Neural cell (in vitro differentiated cells): ENCODE measurements at regions not wholly inside any gene's neighbourhood (a gene's known extent, or its start where the extent isn't known, plus 50 kb on each side); places are given as distances from the start of the nearest gene placed in this dataset.

Experiments
- H2AFZ ChIP-seq: fragments of 200-600, 300-800 bp; sonication (generic), shearing (Covaris generic); 2 replicates; pipeline ENCODE4 v1.6.0; 2014; ENCODE audit warnings: low read depth, mild to moderate bottlenecking, antibody characterized with exemption, low read length, moderate library complexity
- H3F3A ChIP-seq: fragments of 200-600 bp; shearing (Covaris generic); 2 replicates; pipeline ENCODE4 v1.6.1; 2016; ENCODE audit warnings: mild to moderate bottlenecking, moderate library complexity, mixed read lengths, antibody characterized with exemption, low read length; ENCODE audit not compliant: insufficient read depth, poor library complexity, severe bottlenecking
- H3K27ac ChIP-seq: fragments of 200-600, 300-800 bp; sonication (generic), shearing (Covaris generic); 2 replicates; pipeline ENCODE4 v1.5.1; 2014; ENCODE audit warnings: mild to moderate bottlenecking, low read length, moderate library complexity
- H3K27me3 ChIP-seq: fragments of 300-800, 200-600 bp; sonication (generic), shearing (Covaris generic); 2 replicates; pipeline ENCODE4 v1.6.0; 2014; ENCODE audit warnings: mild to moderate bottlenecking, low read depth, low read length, moderate library complexity; ENCODE audit not compliant: insufficient read depth
- H3K36me3 ChIP-seq: fragments of 300-800, 200-600 bp; sonication (generic), shearing (Covaris generic); 2 replicates; pipeline ENCODE4 v1.5.1; 2014; ENCODE audit warnings: mild to moderate bottlenecking, antibody characterized with exemption, low read length, moderate library complexity; ENCODE audit not compliant: insufficient read depth
- H3K4me2 ChIP-seq: fragments of 300-800, 200-600 bp; sonication (generic), shearing (Covaris generic); 2 replicates; pipeline ENCODE4 v1.6.0; 2014; ENCODE audit warnings: mild to moderate bottlenecking, low read length
- H3K4me3 ChIP-seq: fragments of 300-800, 200-600 bp; sonication (generic), shearing (Covaris generic); 2 replicates; pipeline ENCODE4 v1.5.1; 2014; ENCODE audit warnings: mild to moderate bottlenecking, low read length, moderate library complexity
- H3K79me2 ChIP-seq: fragments of 200-600 bp; shearing (Covaris generic); replicated peaks from 2 replicates; pipeline ENCODE4 v1.6.0; 2014; ENCODE audit warnings: mild to moderate bottlenecking, low read length, moderate library complexity; ENCODE audit not compliant: insufficient read depth
- H3K9ac ChIP-seq: fragments of 300-800, 200-600 bp; sonication (generic), shearing (Covaris generic); 2 replicates; pipeline ENCODE4 v1.6.1; 2016; ENCODE audit warnings: mild to moderate bottlenecking, low read length, mixed read lengths
- H3K9me2 ChIP-seq: fragments of 200-600 bp; shearing (Covaris generic); 2 replicates; pipeline ENCODE4 v1.6.1; 2016; ENCODE audit warnings: mild to moderate bottlenecking, low read length, mixed read lengths; ENCODE audit not compliant: insufficient read depth
- H3K9me3 ChIP-seq: fragments of 200-600, 300-800 bp; sonication (generic), shearing (Covaris generic); 2 replicates; pipeline ENCODE4 v1.6.1; 2016; ENCODE audit warnings: mild to moderate bottlenecking, mixed run types, low read length, moderate library complexity, mixed read lengths
- H4K20me1 ChIP-seq: fragments of 200-600 bp; shearing (Covaris generic); 2 replicates; pipeline ENCODE4 v1.6.1; 2016; ENCODE audit warnings: mild to moderate bottlenecking, mixed run types; ENCODE audit not compliant: insufficient read depth
- EP300 ChIP-seq: fragments of 450-650 bp; conservative IDR thresholded peaks from 2 replicates; pipeline ENCODE4 v1.6.1; 2014; ENCODE audit warnings: antibody characterized with exemption, mild to moderate bottlenecking, moderate library complexity; ENCODE audit not compliant: poor library complexity, severe bottlenecking
- MXI1 ChIP-seq: fragments of 450-650 bp; conservative IDR thresholded peaks from 2 replicates; pipeline ENCODE4 v1.6.1; 2014; ENCODE audit warnings: antibody characterized with exemption, mild to moderate bottlenecking; ENCODE audit not compliant: poor library complexity, severe bottlenecking
- RAD21 ChIP-seq: fragments of 450-650 bp; conservative IDR thresholded peaks from 2 replicates; pipeline ENCODE4 v1.6.1; 2014; ENCODE audit warnings: antibody characterized with exemption, mild to moderate bottlenecking, moderate library complexity
- SMC3 ChIP-seq: fragments of 450-650 bp; conservative IDR thresholded peaks from 2 replicates; pipeline ENCODE4 v1.6.1; 2014; ENCODE audit warnings: antibody characterized with exemption, mild to moderate bottlenecking, moderate library complexity; ENCODE audit not compliant: poor library complexity
- TAF1 ChIP-seq: IDR thresholded peaks from 2 replicates; pipeline ENCODE4 v1.6.1; 2012; ENCODE audit warnings: low read depth
- TF ChIP-seq, protein P1 (sequence below): IDR thresholded peaks from 2 replicates; pipeline ENCODE4 v1.6.1; 2012; ENCODE audit warnings: borderline replicate concordance
- TF ChIP-seq, protein P2 (sequence below): fragments of 450-650 bp; IDR thresholded peaks from 2 replicates; pipeline ENCODE4 v1.5.1; 2014; ENCODE audit warnings: antibody characterized with exemption, mild to moderate bottlenecking, moderate library complexity; ENCODE audit not compliant: poor library complexity, severe bottlenecking

DNA sequence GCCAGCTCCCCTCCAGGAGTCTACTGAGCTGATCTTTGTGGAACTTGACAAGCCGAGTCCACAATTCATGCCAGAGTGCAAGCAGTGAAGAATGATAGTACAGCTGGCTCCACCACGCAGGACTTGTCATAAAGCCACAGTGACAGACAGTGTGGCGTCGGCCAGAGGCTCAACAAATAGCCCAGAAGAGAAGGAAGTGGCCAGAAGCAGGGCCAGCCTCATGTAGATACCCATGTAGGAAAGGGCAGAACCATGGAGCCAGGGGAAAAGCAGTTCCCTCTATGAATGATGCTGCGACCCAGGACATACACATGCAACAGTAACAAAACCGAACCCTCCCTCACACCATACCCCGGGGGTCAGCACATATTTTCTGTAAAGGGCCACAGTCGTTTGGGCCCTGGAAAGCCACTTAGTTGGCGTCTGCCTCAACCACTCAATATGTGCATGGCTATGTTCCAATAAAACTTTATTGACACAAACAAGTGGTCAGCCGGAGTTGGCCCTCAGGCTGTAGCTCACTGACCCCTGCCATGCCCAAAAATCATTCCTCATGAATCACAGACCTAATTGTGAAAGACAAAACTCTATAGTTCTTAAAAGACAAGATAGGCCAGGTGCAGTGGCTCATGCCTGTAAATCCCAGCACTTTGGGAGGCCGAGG lies 161.4 kb downstream of the BRD1 start (continued):
- TF ChIP-seq, protein P1, sequence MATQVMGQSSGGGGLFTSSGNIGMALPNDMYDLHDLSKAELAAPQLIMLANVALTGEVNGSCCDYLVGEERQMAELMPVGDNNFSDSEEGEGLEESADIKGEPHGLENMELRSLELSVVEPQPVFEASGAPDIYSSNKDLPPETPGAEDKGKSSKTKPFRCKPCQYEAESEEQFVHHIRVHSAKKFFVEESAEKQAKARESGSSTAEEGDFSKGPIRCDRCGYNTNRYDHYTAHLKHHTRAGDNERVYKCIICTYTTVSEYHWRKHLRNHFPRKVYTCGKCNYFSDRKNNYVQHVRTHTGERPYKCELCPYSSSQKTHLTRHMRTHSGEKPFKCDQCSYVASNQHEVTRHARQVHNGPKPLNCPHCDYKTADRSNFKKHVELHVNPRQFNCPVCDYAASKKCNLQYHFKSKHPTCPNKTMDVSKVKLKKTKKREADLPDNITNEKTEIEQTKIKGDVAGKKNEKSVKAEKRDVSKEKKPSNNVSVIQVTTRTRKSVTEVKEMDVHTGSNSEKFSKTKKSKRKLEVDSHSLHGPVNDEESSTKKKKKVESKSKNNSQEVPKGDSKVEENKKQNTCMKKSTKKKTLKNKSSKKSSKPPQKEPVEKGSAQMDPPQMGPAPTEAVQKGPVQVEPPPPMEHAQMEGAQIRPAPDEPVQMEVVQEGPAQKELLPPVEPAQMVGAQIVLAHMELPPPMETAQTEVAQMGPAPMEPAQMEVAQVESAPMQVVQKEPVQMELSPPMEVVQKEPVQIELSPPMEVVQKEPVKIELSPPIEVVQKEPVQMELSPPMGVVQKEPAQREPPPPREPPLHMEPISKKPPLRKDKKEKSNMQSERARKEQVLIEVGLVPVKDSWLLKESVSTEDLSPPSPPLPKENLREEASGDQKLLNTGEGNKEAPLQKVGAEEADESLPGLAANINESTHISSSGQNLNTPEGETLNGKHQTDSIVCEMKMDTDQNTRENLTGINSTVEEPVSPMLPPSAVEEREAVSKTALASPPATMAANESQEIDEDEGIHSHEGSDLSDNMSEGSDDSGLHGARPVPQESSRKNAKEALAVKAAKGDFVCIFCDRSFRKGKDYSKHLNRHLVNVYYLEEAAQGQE: no peak
- no peak for TF ChIP-seq EP300
- no peak for TF ChIP-seq TAF1

DNA sequence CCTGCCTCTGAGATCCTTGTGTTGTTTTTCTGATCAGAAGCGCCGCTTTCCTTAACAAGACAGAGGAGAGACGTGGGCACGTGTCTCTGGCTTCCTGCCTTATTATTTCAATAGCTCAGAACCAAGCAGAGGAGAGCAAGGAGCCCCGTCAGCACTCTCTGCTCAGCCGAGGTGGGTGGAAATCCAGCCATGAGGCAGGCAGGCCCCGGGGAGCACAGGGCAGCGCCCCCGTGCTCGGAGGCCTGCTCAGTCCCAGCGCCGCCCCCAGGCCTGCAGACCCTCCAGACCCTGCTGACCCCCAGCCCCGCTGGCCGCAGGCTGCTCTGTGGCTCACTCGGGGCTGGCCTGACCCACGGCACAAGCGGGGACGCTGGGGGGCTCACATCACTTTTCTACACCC lies 162.8 kb downstream of the BRD1 start:
- Histone ChIP-seq H2AFZ (no peak overlapping the region), H3K9me3 (no peaks in the 10 kb centered on the region), H3K27ac (no peak overlapping the region), H4K20me1 (no peaks in the 10 kb centered on the region), H3K9ac (no peak overlapping the region), H3K9me2 (no peaks in the 10 kb centered on the region), H3K4me2 (no peak overlapping the region), H3K27me3 (peaks cover 14% of the 10 kb centered on the region), H3F3A (no peaks in the 10 kb centered on the region), H3K79me2 (no peaks in the 10 kb centered on the region), H3K36me3 (no peaks in the 10 kb centered on the region), H3K4me3 (no peak overlapping the region)
- no peak for TF ChIP-seq SMC3
- no peak for TF ChIP-seq RAD21
- TF ChIP-seq EP300: no peak
- TF ChIP-seq TAF1: no peak
- TF ChIP-seq, protein P1: no peak
- no peak for TF ChIP-seq MXI1
- TF ChIP-seq, protein P2, sequence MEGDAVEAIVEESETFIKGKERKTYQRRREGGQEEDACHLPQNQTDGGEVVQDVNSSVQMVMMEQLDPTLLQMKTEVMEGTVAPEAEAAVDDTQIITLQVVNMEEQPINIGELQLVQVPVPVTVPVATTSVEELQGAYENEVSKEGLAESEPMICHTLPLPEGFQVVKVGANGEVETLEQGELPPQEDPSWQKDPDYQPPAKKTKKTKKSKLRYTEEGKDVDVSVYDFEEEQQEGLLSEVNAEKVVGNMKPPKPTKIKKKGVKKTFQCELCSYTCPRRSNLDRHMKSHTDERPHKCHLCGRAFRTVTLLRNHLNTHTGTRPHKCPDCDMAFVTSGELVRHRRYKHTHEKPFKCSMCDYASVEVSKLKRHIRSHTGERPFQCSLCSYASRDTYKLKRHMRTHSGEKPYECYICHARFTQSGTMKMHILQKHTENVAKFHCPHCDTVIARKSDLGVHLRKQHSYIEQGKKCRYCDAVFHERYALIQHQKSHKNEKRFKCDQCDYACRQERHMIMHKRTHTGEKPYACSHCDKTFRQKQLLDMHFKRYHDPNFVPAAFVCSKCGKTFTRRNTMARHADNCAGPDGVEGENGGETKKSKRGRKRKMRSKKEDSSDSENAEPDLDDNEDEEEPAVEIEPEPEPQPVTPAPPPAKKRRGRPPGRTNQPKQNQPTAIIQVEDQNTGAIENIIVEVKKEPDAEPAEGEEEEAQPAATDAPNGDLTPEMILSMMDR: no peak
